GM06990 (cell line): ENCODE measurements at regions not wholly inside any gene's neighbourhood (a gene's known extent, or its start where the extent isn't known, plus 50 kb on each side); places are given as distances from the start of the nearest gene placed in this dataset.

Experiments used
- DNase-seq: peaks from one replicate; pipeline ENCODE4 v3.0.0-alpha.2; 2011; ENCODE audit not compliant: insufficient read length; ENCODE audit errors: extremely low read depth
- H3K27me3 ChIP-seq: replicated peaks from 2 replicates; pipeline ENCODE4 v1.6.0; 2011; ENCODE audit warnings: low read length; ENCODE audit not compliant: control insufficient read depth, insufficient read depth
- H3K36me3 ChIP-seq: 2 replicates; pipeline ENCODE4 v1.5.1; 2011; ENCODE audit warnings: low read length; ENCODE audit not compliant: control insufficient read depth, insufficient read depth
- H3K4me3 ChIP-seq: replicated peaks from 2 replicates; pipeline ENCODE4 v1.5.1; 2011; ENCODE audit warnings: low read depth, mild to moderate bottlenecking, control low read depth, low read length
- CTCF ChIP-seq: IDR thresholded peaks from 2 replicates; pipeline ENCODE4 v1.5.1; 2011; ENCODE audit warnings: low read length, control low read depth, mild to moderate bottlenecking, inconsistent platforms; ENCODE audit not compliant: insufficient read depth, poor library complexity, severe bottlenecking

GRCh38 chr16:62213763-62214162 lies 177.5 kb upstream of the CDH8 start:
- TF ChIP-seq CTCF, result no peak
- H3K27me3 ChIP-seq, result no peaks in the 10 kb centered on the region
- H3K36me3 ChIP-seq, result no peaks in the 10 kb centered on the region
- no peak for DNase-seq
- no peak overlapping the region for H3K4me3 ChIP-seq

DNA sequence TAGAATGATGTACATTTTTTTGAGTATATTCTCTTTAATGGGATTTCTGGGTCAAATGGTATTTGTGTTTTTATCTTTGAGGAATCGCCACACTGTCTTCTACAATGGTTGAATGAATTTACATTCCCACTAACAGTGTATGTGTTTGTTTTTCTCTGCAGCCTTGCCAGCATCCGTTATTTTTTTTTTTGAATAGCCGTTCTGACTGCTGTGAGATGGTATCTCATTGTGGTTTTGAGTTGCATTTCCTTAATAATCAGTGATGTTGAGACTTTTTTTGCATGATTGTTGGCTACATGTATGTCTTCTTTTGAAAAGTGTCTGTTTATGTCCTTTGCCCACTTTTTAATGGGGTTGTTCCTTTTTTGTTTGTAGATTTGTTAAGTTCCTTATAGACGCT lies 172.7 kb upstream of the CDH8 start:
- Histone ChIP-seq H3K36me3 (no peaks in the 10 kb centered on the region), H3K27me3 (no peaks in the 10 kb centered on the region), H3K4me3 (no peak overlapping the region)
- no peak for DNase-seq
- TF ChIP-seq CTCF, result no peak

DNA sequence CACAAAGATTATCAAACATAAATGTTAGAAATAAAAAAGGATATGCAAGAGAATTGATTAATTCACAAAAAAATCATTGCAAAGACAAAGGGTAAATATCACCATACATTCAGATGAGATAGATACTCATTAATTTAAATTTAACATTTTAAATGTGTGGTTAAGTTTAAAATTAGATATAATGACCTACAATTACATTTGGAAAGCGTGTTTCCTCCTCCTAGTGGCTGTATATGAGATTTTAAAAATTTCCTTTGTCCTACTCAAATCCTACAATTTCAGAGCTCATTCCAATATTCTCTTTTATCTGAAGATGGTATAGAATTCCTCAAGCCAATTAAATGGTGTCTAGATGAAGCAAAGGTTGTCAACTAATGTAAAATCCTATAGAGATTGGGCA lies 169.2 kb upstream of the CDH8 start:
- Histone ChIP-seq H3K27me3 (no peaks in the 10 kb centered on the region), H3K4me3 (no peak overlapping the region), H3K36me3 (no peaks in the 10 kb centered on the region)
- DNase-seq, result no peak
- no peak for TF ChIP-seq CTCF

DNA sequence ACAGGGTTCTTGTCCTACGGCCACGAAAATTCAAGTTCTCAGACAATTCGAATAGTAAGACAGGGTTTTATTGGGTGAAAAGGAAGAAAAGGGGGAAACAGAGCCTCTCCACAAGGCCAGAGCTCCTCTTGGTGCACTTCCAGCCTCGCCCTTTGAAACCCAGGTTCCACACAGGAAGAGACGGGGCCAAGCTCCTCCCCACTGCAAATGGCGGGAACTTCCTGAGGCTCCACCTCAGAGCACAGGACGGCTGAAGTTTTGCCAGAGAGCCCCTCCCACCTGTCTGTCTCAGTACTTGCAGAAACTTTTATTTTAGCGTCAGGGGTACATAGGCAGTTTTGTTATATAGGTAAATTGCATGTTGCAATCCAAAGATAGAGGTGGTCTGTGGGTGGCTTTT lies 165.7 kb upstream of the CDH8 start:
- TF ChIP-seq CTCF, result no peak
- H3K27me3 ChIP-seq, result no peaks in the 10 kb centered on the region
- no peaks in the 10 kb centered on the region for H3K36me3 ChIP-seq
- no peak for DNase-seq
- H3K4me3 ChIP-seq, result no peak overlapping the region

DNA sequence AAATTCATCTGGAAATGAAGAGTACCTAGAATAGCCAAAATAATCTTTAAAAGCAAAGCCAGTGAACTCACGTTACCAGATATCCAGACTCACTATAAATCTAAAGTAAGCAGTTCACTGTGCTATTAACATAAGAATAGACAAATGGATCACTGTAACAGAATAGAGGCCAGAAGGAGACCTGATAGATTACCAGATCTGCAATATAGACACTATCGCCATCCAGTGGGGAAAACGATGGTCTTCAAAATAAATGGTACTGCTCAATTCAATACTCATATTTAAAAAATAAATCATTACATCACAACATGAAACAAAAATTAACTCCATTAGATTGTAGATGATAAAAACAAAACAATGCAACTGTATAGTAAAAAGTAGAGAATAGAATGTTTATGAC lies 158.6 kb upstream of the CDH8 start:
- no peak for TF ChIP-seq CTCF
- H3K36me3 ChIP-seq, result no peaks in the 10 kb centered on the region
- DNase-seq, result no peak
- no peak overlapping the region for H3K4me3 ChIP-seq
- no peaks in the 10 kb centered on the region for H3K27me3 ChIP-seq

GRCh38 chr16:62190426-62190825 lies 154.2 kb upstream of the CDH8 start:
- Histone ChIP-seq H3K4me3 (no peak overlapping the region), H3K27me3 (no peaks in the 10 kb centered on the region), H3K36me3 (no peaks in the 10 kb centered on the region)
- TF ChIP-seq CTCF, result peak; percentile 32
- no peak for DNase-seq
